Colonic mucosa (tissue), 4 donors: ENCODE measurements at regions not wholly inside any gene's neighbourhood (a gene's known extent, or its start where the extent isn't known, plus 50 kb on each side); places are given as distances from the start of the nearest gene placed in this dataset.
"Not testable (repeated sequence)": the region's sequence is repeated elsewhere in the genome, so short reads cannot be mapped to it uniquely, and the experiment has no call there.

ENCODE experiments used
- DNase-seq: peaks from one replicate; pipeline ENCODE4 v3.0.0-alpha.2; 2020
- H3K27ac ChIP-seq: fragments of 200-600 bp; one replicate; pipeline ENCODE4 v1.8.0; 2021
- H3K27me3 ChIP-seq: fragments of 200-600 bp; one replicate; pipeline ENCODE4 v1.8.0; 2021
- H3K36me3 ChIP-seq: fragments of 200-600 bp; one replicate; pipeline ENCODE4 v1.8.0; 2021
- H3K4me1 ChIP-seq: fragments of 200-600 bp; one replicate; pipeline ENCODE4 v1.8.0; 2021; ENCODE audit warnings: mild to moderate bottlenecking
- H3K4me3 ChIP-seq: fragments of 200-600 bp; one replicate; pipeline ENCODE4 v1.8.0; 2021
- H3K9ac ChIP-seq, 2 donors: one replicate each; pipeline ENCODE4 v1.7.0; 2013; ENCODE audit warnings: control low read depth in 2 of 2, low read depth in 2 of 2, low read length in 2 of 2
- H3K9me3 ChIP-seq: fragments of 200-600 bp; one replicate; pipeline ENCODE4 v1.8.0; 2021
- intact Hi-C: fragments of 100-400 bp; cut with DNase I; formaldehyde crosslinking; loops from one replicate; pipeline ENCODE4 v1.14.1; 2022
- TF ChIP-seq, protein P1 (sequence below): fragments of 200-600 bp; IDR thresholded peaks from one replicate; pipeline ENCODE4 v1.8.0; 2022; ENCODE audit warnings: antibody characterized with exemption, mild to moderate bottlenecking
- donor health status: healthy.
- donor health status: DM: no; HTN: no; CAD: no.
- donor health status: DM: no; HTN: no; CAD: no.

DNA sequence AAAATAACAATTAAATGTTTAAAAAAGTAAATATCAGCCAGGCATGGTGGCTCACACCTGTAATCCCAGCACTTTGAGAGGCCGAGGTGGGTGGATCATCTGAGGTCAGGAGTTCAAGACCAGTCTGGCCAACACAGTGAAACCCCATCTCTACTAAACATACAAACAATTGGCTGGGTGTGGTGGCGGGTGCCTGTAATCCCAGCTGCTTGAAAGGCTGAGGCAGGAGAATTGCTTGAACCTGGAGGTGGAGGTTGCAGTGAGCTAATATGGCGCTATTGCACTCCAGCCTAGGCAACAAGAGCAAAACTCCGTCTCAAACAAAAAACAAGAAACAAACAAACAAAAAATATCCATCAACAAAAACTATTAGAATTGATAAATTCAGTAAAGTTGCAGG, 77.5 kb downstream of the SNX5 start:
- not testable (repeated sequence) for H3K9ac ChIP-seq, DNase-seq, H3K4me3 ChIP-seq, H3K9me3 ChIP-seq, H3K4me1 ChIP-seq, H3K27me3 ChIP-seq, H3K36me3 ChIP-seq, H3K27ac ChIP-seq
- intact Hi-C loops: loop anchor here (10.0 kb wide), 1 partner anchor 386 kb away; no protein-coding TSS in a partner anchor

DNA sequence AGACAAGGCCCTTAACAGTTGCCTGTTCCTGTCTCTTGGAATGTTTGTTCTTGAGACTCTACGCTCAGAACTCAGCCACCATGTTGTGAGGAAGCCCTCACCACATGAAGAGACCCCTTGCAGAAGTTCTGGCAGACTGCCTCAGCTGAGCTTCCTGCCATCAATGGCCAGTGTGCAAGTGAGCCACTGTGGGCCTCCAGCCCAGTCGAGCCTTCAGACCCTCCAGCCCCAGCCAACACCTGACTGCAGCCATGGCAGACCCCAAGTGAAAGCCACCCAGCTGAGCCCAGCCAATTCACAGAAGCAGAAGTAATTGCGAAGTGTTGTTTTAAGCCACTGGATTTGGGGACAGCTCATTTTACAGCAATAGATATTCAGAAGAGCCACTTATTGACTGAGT, 78.3 kb downstream of the SNX5 start:
- Histone ChIP-seq H3K9me3 (no peaks in the 10 kb centered on the region), H3K36me3 (no peaks in the 10 kb centered on the region), H3K9ac (no peak overlapping the region), H3K27ac (no peak overlapping the region), H3K4me1 (peaks cover 7% of the 10 kb centered on the region), H3K27me3 (no peaks in the 10 kb centered on the region), H3K4me3 (no peak overlapping the region)
- intact Hi-C loops: loop anchor here (10.0 kb wide), 1 partner anchor 386 kb away; no protein-coding TSS in a partner anchor
- TF ChIP-seq, protein P1, sequence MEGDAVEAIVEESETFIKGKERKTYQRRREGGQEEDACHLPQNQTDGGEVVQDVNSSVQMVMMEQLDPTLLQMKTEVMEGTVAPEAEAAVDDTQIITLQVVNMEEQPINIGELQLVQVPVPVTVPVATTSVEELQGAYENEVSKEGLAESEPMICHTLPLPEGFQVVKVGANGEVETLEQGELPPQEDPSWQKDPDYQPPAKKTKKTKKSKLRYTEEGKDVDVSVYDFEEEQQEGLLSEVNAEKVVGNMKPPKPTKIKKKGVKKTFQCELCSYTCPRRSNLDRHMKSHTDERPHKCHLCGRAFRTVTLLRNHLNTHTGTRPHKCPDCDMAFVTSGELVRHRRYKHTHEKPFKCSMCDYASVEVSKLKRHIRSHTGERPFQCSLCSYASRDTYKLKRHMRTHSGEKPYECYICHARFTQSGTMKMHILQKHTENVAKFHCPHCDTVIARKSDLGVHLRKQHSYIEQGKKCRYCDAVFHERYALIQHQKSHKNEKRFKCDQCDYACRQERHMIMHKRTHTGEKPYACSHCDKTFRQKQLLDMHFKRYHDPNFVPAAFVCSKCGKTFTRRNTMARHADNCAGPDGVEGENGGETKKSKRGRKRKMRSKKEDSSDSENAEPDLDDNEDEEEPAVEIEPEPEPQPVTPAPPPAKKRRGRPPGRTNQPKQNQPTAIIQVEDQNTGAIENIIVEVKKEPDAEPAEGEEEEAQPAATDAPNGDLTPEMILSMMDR: no peak
- DNase-seq: no peak

DNA sequence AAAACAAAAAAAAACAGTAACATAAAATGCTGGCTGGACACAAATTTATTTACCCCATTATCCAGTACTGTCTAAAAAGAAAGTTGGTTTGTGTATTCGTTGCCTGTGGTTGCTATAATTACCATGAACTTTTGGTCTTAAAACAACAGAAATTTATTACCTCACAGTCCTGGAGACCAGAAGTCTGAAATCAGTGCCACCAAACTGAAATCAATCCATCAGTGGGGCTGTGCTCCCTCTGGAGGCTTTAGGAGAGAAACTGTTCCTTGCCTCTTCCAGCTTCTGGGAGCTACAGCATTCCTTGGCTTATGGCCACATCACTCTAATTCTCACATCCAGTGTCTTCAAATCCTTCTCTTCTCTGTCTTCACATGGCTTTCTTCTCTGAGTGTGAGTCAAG, 79.4 kb downstream of the SNX5 start:
- intact Hi-C loops: no loop called here
- DNase-seq: no peak
- Histone ChIP-seq H3K36me3 (no peaks in the 10 kb centered on the region), H3K27me3 (no peaks in the 10 kb centered on the region), H3K9ac (no peak overlapping the region), H3K27ac (no peak overlapping the region), H3K4me1 (peaks cover 7% of the 10 kb centered on the region), H3K4me3 (no peak overlapping the region), H3K9me3 (no peaks in the 10 kb centered on the region)
- TF ChIP-seq, protein P1: no peak

DNA sequence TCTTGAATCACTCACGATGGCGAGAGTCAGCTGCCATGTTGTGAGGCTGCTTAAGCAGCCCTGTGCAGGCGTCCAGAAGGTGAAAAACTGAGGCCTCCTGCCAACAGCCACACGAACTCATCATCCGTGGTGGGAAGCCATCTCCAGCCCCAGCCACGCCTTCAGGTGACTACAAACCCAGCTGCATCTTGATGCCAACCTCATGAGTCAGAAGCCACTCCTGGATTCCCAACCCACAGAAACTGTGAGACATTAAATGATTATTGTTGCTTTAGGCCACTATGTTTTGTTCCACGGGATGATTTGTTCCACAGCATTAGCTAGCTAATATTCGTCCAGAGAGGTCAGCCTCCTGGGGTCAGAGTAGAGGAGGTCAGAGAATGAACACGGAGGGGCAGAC, 80.5 kb downstream of the SNX5 start:
- Histone ChIP-seq H3K27ac (peak overlapping the region; percentile 65), H3K9ac (peak overlapping the region in 1 of 2 donors; percentile 28), H3K27me3 (no peaks in the 10 kb centered on the region), H3K4me3 (no peak overlapping the region), H3K9me3 (no peaks in the 10 kb centered on the region), H3K4me1 (peaks cover 7% of the 10 kb centered on the region), H3K36me3 (no peaks in the 10 kb centered on the region)
- no peak for DNase-seq
- TF ChIP-seq, protein P1: no peak
- intact Hi-C loops: no loop called here

DNA sequence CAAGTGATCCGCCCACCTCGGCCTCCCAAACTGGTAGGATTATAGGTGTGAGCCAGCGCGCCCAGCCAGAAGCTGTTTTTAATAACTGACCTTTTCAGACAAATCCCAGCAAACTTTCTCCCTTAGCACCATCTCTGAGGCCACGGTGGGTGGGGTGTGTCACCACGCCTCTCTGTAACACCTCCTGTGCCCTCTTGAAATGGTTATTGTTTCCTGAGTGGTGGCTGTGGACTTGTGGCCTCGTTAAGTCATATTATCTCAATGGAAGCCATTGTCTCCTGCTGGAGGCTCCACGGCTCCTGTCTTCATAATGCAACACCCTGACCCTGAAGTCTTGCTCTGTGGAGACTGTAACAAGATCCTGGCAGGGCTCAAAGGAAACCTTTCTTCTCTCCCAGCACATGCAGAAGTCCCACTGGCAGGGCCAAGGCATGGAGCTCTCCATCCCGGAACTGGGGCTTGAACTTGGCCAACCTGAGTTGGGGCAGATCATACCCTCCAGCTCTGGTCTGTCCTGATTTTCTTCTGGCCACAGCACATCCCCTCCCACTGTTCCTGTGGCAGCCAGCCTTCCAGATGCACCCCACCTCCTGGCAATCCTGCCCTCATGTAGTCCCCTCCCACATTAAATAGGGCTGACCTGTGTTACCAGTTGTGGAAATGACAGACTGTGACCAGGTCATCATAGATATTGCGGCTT, 81.1 kb downstream of the SNX5 start:
- no peaks in the 10 kb centered on the region for H3K9me3 ChIP-seq
- TF ChIP-seq, protein P1: no peak
- no peak overlapping the region for H3K4me3 ChIP-seq
- no peaks in the 10 kb centered on the region for H3K36me3 ChIP-seq
- peaks cover 7% of the 10 kb centered on the region for H3K4me1 ChIP-seq
- peak; percentile 67 for DNase-seq
- intact Hi-C loops: no loop called here
- no peaks in the 10 kb centered on the region for H3K27me3 ChIP-seq
- no peak overlapping the region for H3K9ac ChIP-seq
- H3K27ac ChIP-seq: peak overlapping the region; percentile 65

DNA sequence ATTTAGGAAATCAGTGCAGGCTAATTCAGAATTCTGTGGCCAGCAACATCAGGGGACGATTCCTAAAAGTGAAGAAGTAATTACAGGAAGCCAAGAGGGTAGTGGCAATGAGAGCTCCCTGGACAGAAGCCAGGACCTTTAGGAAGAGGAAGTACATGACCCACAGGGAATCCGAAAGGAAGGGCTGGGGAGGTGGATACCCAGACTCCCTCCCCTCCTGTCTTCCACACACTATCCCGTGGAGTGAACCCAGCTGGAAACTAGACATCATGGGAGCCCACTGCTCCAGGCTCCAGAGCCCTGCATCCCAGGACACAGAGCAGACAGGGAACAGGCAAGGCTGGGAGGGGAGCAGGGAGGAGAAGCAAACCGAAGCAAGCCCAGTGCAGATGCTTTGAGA, 83.0 kb downstream of the SNX5 start:
- DNase-seq: peak; percentile 64
- Histone ChIP-seq H3K36me3 (no peaks in the 10 kb centered on the region), H3K27me3 (no peaks in the 10 kb centered on the region), H3K27ac (no peak overlapping the region), H3K4me1 (peaks cover 7% of the 10 kb centered on the region), H3K4me3 (no peak overlapping the region), H3K9ac (peak overlapping the region in 1 of 2 donors; percentile 23), H3K9me3 (no peaks in the 10 kb centered on the region)
- TF ChIP-seq, protein P1: no peak
- intact Hi-C loops: no loop called here
